Calu3 (cell line): ENCODE measurements at regions not wholly inside any gene's neighbourhood (a gene's known extent, or its start where the extent isn't known, plus 50 kb on each side); places are given as distances from the start of the nearest gene placed in this dataset.

Source experiments
- BruUV-seq: library from RNA; stranded (reverse); fragments of 400-500 nt; replicated peaks from 2 replicates; lab custom pipeline; 2021; lab: Mats Ljungman, UMichigan
- CTCF ChIA-PET: fragments of 300-600 bp; sonication (Branson Sonifier 250); formaldehyde crosslinking; loops from one replicate; lab custom pipeline; 2022; ENCODE audit warnings: antibody characterized with exemption; lab: Charles Lee
- DNase-seq: peaks from one replicate; pipeline ENCODE4 v3.0.0; 2022
- H3K27ac Mint-ChIP-seq: one replicate; pipeline ENCODE4 v1.8.0; 2022; ENCODE audit warnings: mixed read lengths; ENCODE audit not compliant: unreplicated experiment
- H3K27me3 Mint-ChIP-seq: one replicate; pipeline ENCODE4 v1.8.0; 2022; ENCODE audit warnings: mixed read lengths; ENCODE audit not compliant: unreplicated experiment
- H3K36me3 Mint-ChIP-seq: one replicate; pipeline ENCODE4 v1.8.0; 2022; ENCODE audit warnings: mild to moderate bottlenecking, moderate library complexity, mixed read lengths; ENCODE audit not compliant: insufficient read depth, unreplicated experiment
- H3K4me1 Mint-ChIP-seq: one replicate; pipeline ENCODE4 v1.8.0; 2022; ENCODE audit warnings: mild to moderate bottlenecking, low read depth, mixed read lengths; ENCODE audit not compliant: unreplicated experiment
- H3K4me3 Mint-ChIP-seq: one replicate; pipeline ENCODE4 v1.8.0; 2022; ENCODE audit warnings: mild to moderate bottlenecking, low read depth, moderate library complexity, mixed read lengths; ENCODE audit not compliant: unreplicated experiment
- H3K9me3 Mint-ChIP-seq: one replicate; pipeline ENCODE4 v1.8.0; 2022; ENCODE audit warnings: low read depth, mixed read lengths; ENCODE audit not compliant: unreplicated experiment
- intact Hi-C: fragments of 100-400 bp; cut with micrococcal nuclease; formaldehyde crosslinking; loops from one replicate; pipeline ENCODE4 v1.10.0; 2022; ENCODE audit not compliant: unreplicated experiment
- TF ChIP-seq, protein P1 (sequence below): fragments of 200-600 bp; IDR thresholded peaks from one replicate; pipeline ENCODE4 v1.8.0; 2022; ENCODE audit warnings: antibody characterized with exemption; ENCODE audit not compliant: unreplicated experiment

DNA sequence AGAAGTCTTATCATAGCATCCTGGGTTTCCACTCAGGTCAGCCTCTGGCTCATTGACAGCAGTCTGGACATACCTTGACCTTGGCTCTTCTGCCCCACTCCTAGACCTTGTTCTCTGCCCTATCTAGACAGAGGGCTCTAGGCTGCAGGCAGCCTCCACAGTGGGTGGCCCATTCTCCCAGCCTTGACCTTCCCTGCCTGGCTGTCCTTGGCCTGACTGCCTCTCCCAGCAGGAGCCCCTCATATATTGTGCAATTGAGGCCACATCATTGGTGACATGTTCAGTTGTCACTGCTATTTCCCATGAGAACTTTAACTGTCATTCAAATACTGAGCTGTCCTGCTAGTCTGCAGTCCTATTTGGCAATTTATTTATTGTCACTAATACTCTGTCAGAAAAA is 503.4 kb downstream of the PLXNA4 start:
- no peaks in the 10 kb centered on the region for H3K4me1 Mint-ChIP-seq
- H3K27me3 Mint-ChIP-seq: peaks cover 34% of the 10 kb centered on the region
- CTCF ChIA-PET: no interaction called here
- BruUV-seq: no TSS peak
- no peak for DNase-seq
- H3K27ac Mint-ChIP-seq: no peak overlapping the region
- no peaks in the 10 kb centered on the region for H3K9me3 Mint-ChIP-seq
- H3K36me3 Mint-ChIP-seq: no peaks in the 10 kb centered on the region
- intact Hi-C loops: no loop called here
- H3K4me3 Mint-ChIP-seq: no peak overlapping the region
- TF ChIP-seq, protein P1, sequence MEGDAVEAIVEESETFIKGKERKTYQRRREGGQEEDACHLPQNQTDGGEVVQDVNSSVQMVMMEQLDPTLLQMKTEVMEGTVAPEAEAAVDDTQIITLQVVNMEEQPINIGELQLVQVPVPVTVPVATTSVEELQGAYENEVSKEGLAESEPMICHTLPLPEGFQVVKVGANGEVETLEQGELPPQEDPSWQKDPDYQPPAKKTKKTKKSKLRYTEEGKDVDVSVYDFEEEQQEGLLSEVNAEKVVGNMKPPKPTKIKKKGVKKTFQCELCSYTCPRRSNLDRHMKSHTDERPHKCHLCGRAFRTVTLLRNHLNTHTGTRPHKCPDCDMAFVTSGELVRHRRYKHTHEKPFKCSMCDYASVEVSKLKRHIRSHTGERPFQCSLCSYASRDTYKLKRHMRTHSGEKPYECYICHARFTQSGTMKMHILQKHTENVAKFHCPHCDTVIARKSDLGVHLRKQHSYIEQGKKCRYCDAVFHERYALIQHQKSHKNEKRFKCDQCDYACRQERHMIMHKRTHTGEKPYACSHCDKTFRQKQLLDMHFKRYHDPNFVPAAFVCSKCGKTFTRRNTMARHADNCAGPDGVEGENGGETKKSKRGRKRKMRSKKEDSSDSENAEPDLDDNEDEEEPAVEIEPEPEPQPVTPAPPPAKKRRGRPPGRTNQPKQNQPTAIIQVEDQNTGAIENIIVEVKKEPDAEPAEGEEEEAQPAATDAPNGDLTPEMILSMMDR: no peak

DNA sequence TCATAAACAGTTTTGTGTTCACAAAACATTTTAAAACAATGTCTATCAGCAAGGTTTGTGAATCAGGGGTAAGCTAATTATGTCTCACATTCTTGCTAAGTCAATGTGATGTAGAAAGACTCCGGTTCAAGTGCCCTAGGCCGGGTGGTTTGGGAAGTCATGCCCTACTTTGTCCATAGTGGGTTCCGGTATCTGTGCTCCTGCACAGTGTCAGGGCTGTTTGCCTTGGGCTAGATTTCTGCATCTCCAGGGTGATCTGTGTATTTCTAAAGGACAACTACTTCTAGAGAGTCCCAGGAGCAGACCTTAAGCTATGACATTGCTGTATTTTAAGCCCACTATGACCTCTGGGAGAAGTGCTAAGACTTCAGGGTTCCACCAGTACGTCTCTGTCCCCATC is 504.1 kb downstream of the PLXNA4 start:
- no peak overlapping the region for H3K4me3 Mint-ChIP-seq
- no peak for DNase-seq
- H3K9me3 Mint-ChIP-seq: peaks cover 2% of the 10 kb centered on the region
- H3K4me1 Mint-ChIP-seq: no peaks in the 10 kb centered on the region
- H3K36me3 Mint-ChIP-seq: no peaks in the 10 kb centered on the region
- CTCF ChIA-PET: no interaction called here
- H3K27ac Mint-ChIP-seq: no peak overlapping the region
- TF ChIP-seq, protein P1: no peak
- intact Hi-C loops: no loop called here
- peaks cover 27% of the 10 kb centered on the region for H3K27me3 Mint-ChIP-seq
- BruUV-seq: no TSS peak

DNA sequence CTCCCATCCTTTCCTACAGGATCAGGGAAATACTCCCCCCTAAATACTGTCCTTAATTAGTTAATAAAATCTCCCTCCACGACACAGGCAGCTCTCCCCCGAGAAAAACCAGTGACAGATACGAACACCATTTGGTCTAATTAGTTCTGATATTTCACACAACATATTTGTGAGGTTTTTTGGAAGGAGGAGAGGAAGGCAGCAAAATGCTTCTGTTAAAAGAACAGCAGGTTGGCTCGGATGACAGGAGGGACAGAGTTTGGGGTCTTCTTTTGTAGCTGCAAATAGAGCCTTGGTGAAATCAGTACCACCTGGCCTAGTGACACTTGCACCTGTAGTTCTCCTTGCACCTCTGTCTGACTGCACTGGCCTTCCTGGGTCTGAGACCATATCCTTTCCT is 507.0 kb downstream of the PLXNA4 start:
- intact Hi-C loops: no loop called here
- H3K4me1 Mint-ChIP-seq: peaks cover 8% of the 10 kb centered on the region
- no peaks in the 10 kb centered on the region for H3K36me3 Mint-ChIP-seq
- CTCF ChIA-PET: no interaction called here
- TF ChIP-seq, protein P1: no peak
- DNase-seq: no peak
- H3K9me3 Mint-ChIP-seq: peaks cover 3% of the 10 kb centered on the region
- H3K27ac Mint-ChIP-seq: no peak overlapping the region
- no peak overlapping the region for H3K4me3 Mint-ChIP-seq
- no TSS peak for BruUV-seq
- peaks cover 7% of the 10 kb centered on the region for H3K27me3 Mint-ChIP-seq

DNA sequence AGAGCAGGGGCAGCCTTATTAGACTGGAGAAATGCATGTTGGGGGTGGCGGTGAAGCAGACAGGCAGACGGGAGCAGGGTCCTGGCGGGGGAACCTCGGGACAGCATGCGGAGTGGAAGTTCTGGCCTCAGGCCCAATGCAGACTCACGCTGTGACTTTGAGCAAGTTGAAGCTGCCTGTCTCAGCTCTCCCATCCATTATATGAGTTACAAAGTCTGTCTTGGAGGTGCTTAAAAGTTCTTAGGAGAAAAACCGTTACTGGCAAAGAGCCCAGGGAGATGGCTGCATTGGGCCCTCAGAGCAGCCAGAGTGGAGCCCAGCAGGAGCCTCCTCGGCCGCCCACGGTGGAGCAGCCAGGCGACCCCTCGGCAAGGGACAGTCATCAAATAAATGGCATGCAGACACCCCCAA is 509.5 kb downstream of the PLXNA4 start:
- Mint-ChIP-seq H3K9me3 (peaks cover 3% of the 10 kb centered on the region), H3K36me3 (no peaks in the 10 kb centered on the region), H3K27me3 (peaks cover 7% of the 10 kb centered on the region), H3K4me3 (no peak overlapping the region), H3K27ac (no peak overlapping the region), H3K4me1 (peaks cover 8% of the 10 kb centered on the region)
- no peak for DNase-seq
- TF ChIP-seq, protein P1: no peak
- intact Hi-C loops: no loop called here
- CTCF ChIA-PET: no interaction called here
- BruUV-seq: no TSS peak
